ENCODE measurements at regions not wholly inside any gene's neighbourhood (a gene's known extent, or its start where the extent isn't known, plus 50 kb on each side); places are given as distances from the start of the nearest gene placed in this dataset.
"Not testable (repeated sequence)": the region's sequence is repeated elsewhere in the genome, so short reads cannot be mapped to it uniquely, and the experiment has no call there.

DNA sequence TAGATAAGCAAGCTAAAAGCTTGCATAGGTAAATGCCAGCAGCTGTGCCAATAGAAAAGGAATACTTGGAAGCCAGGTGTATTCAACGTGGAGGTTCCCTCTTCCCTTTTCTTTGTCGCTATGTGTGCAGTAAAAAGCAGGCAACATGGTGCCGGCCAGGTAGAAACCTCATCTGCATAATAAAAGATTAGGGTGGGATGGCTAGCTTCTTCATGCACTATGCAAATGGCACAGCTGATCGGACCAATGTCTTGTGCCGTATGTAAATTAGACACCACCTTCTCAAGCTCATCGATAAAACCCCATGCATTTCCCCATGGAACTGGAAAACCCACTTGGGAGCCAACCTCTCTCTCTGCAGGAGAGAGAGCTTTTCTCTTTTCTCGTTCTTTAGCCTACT lies 150.9 kb upstream of the FOXK1 start:
- Mint-ChIP-seq H3K4me1 (no peaks in the 10 kb centered on the region), H3K27ac (no peak overlapping the region), H3K4me3 (no peak overlapping the region), H3K27me3 (peaks cover 2% of the 10 kb centered on the region), H3K9me3 (no peaks in the 10 kb centered on the region), H3K36me3 (no peaks in the 10 kb centered on the region)

DNA sequence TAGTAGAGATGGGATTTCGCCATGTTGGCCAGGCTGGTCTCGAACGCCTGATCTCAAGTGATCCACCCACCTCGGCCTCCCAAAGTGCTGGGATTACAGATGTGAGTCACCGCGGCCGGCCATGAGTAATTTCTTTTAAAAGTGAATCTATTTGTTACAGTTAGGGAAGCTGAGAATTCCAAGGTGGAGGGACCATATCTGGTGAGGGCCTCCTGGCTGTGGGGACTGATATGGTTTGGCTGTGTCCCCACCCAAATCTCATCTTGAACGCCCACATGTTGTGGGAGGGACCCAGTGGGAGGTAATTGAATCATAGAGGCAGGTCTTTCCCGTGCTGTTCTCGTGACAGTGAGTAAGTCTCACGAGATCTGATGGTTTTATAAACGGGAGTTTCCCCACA lies 148.8 kb upstream of the FOXK1 start:
- not testable (repeated sequence) for H3K36me3 Mint-ChIP-seq, H3K9me3 Mint-ChIP-seq, H3K27ac Mint-ChIP-seq, H3K27me3 Mint-ChIP-seq, H3K4me3 Mint-ChIP-seq, H3K4me1 Mint-ChIP-seq

- no peak overlapping the region for H3K4me3 Mint-ChIP-seq
- no peak overlapping the region for H3K27ac Mint-ChIP-seq
- no peaks in the 10 kb centered on the region for H3K36me3 Mint-ChIP-seq
- H3K4me1 Mint-ChIP-seq = no peaks in the 10 kb centered on the region
- H3K27me3 Mint-ChIP-seq = peaks cover 15% of the 10 kb centered on the region
- H3K9me3 Mint-ChIP-seq = peaks cover 13% of the 10 kb centered on the region
These were observed 132.4 kb upstream of the FOXK1 start for GRCh38 chr7:4549681-4550080.

- no peak overlapping the region for H3K27ac Mint-ChIP-seq
- no peaks in the 10 kb centered on the region for H3K4me1 Mint-ChIP-seq
- H3K9me3 Mint-ChIP-seq = peaks cover 13% of the 10 kb centered on the region
- H3K4me3 Mint-ChIP-seq = no peak overlapping the region
- H3K36me3 Mint-ChIP-seq = no peaks in the 10 kb centered on the region
- H3K27me3 Mint-ChIP-seq = peaks cover 15% of the 10 kb centered on the region
These were observed 132.0 kb upstream of the FOXK1 start for GRCh38 chr7:4550117-4550516.

DNA sequence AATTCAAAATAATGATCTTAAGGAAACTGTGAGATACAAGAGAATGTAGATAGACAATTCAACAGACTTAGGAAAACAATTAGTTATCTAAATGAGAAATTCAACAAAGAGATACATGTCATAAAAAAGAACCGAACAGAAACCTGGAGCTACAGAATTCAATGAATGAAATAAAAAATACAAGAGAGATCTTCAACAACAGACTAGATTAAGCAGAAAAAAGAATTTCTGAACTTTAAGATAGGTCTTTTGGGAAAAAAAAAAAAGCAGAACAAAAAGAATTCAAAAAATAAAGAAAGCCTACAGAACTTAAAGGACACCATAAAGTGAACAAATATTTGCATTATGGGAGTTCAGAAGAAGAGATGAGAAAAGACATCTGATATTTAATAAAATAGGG lies 129.1 kb upstream of the FOXK1 start:
- peaks cover 13% of the 10 kb centered on the region for H3K9me3 Mint-ChIP-seq
- H3K27me3 Mint-ChIP-seq = peaks cover 26% of the 10 kb centered on the region
- H3K4me3 Mint-ChIP-seq = no peak overlapping the region
- H3K4me1 Mint-ChIP-seq = no peaks in the 10 kb centered on the region
- H3K36me3 Mint-ChIP-seq = peaks cover 1% of the 10 kb centered on the region
- no peak overlapping the region for H3K27ac Mint-ChIP-seq

DNA sequence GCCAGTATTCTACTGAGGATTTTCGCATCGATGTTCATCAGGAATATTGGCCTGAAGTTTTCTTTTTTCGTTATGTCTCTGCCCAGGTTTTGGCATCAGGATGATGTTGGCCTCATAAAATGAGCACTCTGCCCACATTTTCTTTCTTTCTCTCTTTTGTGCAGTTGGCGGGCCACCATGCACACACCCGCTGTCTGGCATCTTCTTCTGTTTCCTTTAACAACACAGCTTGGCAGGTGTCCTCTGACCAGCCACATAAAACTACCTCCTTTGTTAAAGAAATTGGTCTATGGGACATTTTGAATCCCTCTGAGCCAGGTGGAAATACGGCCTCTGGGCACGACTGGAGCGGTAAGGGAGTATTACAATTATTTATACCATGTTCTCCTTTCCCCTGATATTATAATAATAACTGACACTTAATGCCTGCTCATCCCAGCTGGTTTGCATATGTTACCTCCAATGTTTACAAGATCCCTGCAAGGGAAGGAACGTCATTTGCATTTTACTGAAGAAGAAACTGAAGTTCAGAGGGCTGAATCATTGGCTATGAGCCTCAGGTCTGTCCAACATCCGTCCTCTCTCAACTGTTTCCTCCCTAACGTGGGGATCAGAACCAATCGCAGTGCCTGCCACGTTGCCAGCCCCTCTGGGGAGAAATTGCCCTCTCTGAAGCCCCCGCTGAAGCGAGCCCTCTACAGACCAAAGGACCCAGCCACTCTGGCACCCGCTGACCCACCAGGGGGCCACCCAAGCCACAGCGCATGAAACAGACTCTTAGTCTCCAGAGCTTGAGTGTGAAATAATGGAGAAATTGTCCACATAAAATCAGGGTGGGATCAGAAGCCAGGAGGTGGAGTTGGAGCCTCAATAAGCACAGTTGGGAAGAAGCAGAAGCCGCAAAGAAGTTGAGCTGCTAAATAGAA lies 125.0 kb upstream of the FOXK1 start:
- Mint-ChIP-seq H3K4me1 (no peaks in the 10 kb centered on the region), H3K36me3 (peaks cover 1% of the 10 kb centered on the region), H3K9me3 (peaks cover 13% of the 10 kb centered on the region), H3K27me3 (peaks cover 27% of the 10 kb centered on the region), H3K27ac (no peak overlapping the region), H3K4me3 (no peak overlapping the region)

DNA sequence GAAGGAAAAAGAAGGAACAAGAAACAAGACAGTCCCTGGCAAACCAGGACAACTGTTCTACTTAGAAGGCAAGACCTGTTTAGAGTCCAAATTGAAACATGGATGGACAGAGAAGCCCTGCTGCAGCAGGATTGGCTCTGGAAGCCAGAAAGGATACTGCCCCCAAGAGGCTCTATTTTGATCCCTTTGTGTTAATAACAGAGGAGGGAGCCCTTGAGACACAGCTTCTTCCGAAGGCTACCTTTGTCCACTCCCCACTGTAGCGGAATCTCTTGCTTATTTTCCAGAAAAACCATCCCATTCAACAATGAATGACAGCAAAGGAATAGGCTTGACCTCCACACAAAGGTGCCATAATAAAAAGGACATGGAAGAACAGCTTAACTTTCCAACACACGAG lies 120.3 kb upstream of the FOXK1 start:
- H3K4me3 Mint-ChIP-seq = no peak overlapping the region
- no peaks in the 10 kb centered on the region for H3K36me3 Mint-ChIP-seq
- no peak overlapping the region for H3K27ac Mint-ChIP-seq
- no peaks in the 10 kb centered on the region for H3K9me3 Mint-ChIP-seq
- H3K4me1 Mint-ChIP-seq = no peaks in the 10 kb centered on the region
- H3K27me3 Mint-ChIP-seq = peaks cover 18% of the 10 kb centered on the region

DNA sequence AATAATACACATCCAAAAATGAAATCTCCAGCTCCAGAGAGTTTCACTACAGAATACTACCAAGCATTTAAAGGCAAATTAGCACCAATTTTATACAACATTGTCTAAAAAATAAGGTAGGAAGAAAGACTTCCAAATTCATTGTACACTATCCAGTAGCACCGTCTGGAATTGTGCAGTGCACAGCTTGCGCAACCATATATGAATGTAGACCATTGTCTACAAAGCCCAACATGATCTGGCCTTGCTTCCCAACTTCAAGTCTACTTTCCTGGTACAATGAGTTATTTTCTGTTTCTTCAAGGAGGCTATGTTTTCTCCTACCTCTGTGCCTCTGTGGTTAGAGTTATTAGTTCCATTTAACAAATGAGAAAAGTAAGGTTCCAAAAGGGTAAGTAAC lies 115.4 kb upstream of the FOXK1 start:
- Mint-ChIP-seq H3K36me3 (no peaks in the 10 kb centered on the region), H3K4me1 (no peaks in the 10 kb centered on the region), H3K27ac (no peak overlapping the region), H3K27me3 (no peaks in the 10 kb centered on the region), H3K9me3 (no peaks in the 10 kb centered on the region), H3K4me3 (no peak overlapping the region)

DNA sequence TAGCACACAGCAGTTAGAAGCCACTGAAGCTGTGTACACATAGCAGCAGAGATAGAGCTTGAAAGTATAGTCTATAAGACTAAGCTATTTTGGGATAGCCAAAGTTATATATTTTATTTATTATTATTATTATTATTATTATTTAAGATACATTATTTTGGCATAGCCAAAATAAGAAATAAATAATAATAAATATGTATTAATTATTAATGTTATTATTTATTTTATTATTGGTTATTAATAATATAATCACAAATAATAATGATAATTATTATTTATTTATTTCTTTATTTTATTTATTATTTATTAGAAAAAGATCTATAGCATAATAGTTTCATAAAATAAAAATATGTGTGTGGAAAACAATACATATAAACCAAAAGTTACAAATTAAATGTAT lies 107.2 kb upstream of the FOXK1 start:
- H3K4me3 Mint-ChIP-seq = no peak overlapping the region
- no peaks in the 10 kb centered on the region for H3K4me1 Mint-ChIP-seq
- peaks cover 6% of the 10 kb centered on the region for H3K9me3 Mint-ChIP-seq
- H3K36me3 Mint-ChIP-seq = no peaks in the 10 kb centered on the region
- H3K27ac Mint-ChIP-seq = no peak overlapping the region
- H3K27me3 Mint-ChIP-seq = no peaks in the 10 kb centered on the region

GRCh38 chr7:4575254-4575653 lies 106.8 kb upstream of the FOXK1 start:
- no peaks in the 10 kb centered on the region for H3K36me3 Mint-ChIP-seq

GRCh38 chr7:4602905-4603842 lies 78.9 kb upstream of the FOXK1 start:
- Mint-ChIP-seq H3K4me3 (no peak overlapping the region), H3K9me3 (no peaks in the 10 kb centered on the region), H3K4me1 (no peaks in the 10 kb centered on the region), H3K36me3 (no peaks in the 10 kb centered on the region), H3K27ac (no peak overlapping the region), H3K27me3 (peaks cover 5% of the 10 kb centered on the region)

More at GRCh38 chr7:4575254-4575653, 106.8 kb upstream of the FOXK1 start:
- H3K4me1 Mint-ChIP-seq = no peaks in the 10 kb centered on the region
- H3K4me3 Mint-ChIP-seq = no peak overlapping the region
- no peak overlapping the region for H3K27ac Mint-ChIP-seq
- H3K27me3 Mint-ChIP-seq = peaks cover 1% of the 10 kb centered on the region
- H3K9me3 Mint-ChIP-seq = peaks cover 6% of the 10 kb centered on the region

- H3K9me3 Mint-ChIP-seq = no peaks in the 10 kb centered on the region
- no peak overlapping the region for H3K4me3 Mint-ChIP-seq
- no peaks in the 10 kb centered on the region for H3K4me1 Mint-ChIP-seq
- no peaks in the 10 kb centered on the region for H3K36me3 Mint-ChIP-seq
- H3K27me3 Mint-ChIP-seq = peaks cover 5% of the 10 kb centered on the region
- H3K27ac Mint-ChIP-seq = no peak overlapping the region
These were observed 78.3 kb upstream of the FOXK1 start for GRCh38 chr7:4603843-4604231.

GRCh38 chr7:4604456-4604940 lies 77.6 kb upstream of the FOXK1 start:
- H3K27ac Mint-ChIP-seq = no peak overlapping the region
- peaks cover 5% of the 10 kb centered on the region for H3K27me3 Mint-ChIP-seq
- no peak overlapping the region for H3K4me3 Mint-ChIP-seq
- no peaks in the 10 kb centered on the region for H3K4me1 Mint-ChIP-seq
- H3K9me3 Mint-ChIP-seq = no peaks in the 10 kb centered on the region
- no peaks in the 10 kb centered on the region for H3K36me3 Mint-ChIP-seq

GRCh38 chr7:4606797-4607196 lies 75.3 kb upstream of the FOXK1 start:
- Mint-ChIP-seq H3K9me3 (no peaks in the 10 kb centered on the region), H3K4me1 (no peaks in the 10 kb centered on the region), H3K27me3 (peaks cover 2% of the 10 kb centered on the region), H3K27ac (no peak overlapping the region), H3K36me3 (no peaks in the 10 kb centered on the region), H3K4me3 (no peak overlapping the region)

- Mint-ChIP-seq H3K27me3 (peaks cover 2% of the 10 kb centered on the region), H3K4me1 (no peaks in the 10 kb centered on the region), H3K9me3 (no peaks in the 10 kb centered on the region), H3K27ac (no peak overlapping the region), H3K36me3 (no peaks in the 10 kb centered on the region), H3K4me3 (no peak overlapping the region)
These were observed 74.8 kb upstream of the FOXK1 start for GRCh38 chr7:4607311-4607729.

DNA sequence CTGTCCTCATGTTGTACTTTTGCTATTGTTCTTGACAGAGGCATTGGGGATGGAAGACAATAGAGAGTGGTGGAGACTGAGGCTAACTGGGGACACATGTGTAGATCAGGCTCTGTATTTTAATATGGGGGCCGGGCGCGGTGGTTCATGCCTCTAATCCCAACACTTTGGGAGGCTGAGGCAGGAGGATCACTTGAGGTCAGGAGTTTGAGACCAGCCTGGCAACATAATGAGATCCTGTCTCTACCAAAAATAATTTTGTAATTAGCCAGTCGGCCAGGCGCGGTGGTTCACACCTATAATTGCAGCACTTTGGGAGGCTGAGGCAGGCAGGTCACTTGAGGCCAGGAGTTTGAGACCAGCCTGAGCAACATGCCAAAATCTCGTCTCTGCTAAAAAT lies 72.5 kb upstream of the FOXK1 start:
- H3K9me3 Mint-ChIP-seq, H3K27ac Mint-ChIP-seq, H3K4me3 Mint-ChIP-seq, H3K27me3 Mint-ChIP-seq, H3K36me3 Mint-ChIP-seq: not testable (repeated sequence)
- peaks cover 14% of the 10 kb centered on the region for H3K4me1 Mint-ChIP-seq
